DMS53 treated with DMSO at 0.1 percent for 48 hours (cell line): ENCODE measurements at regions not wholly inside any gene's neighbourhood (a gene's known extent, or its start where the extent isn't known, plus 50 kb on each side); places are given as distances from the start of the nearest gene placed in this dataset.

Experiments used
- DNase-seq: peaks from one replicate; lab custom pipeline; 2025; ENCODE audit not compliant: unreplicated experiment; lab: John Stamatoyannopoulos, UW

DNA sequence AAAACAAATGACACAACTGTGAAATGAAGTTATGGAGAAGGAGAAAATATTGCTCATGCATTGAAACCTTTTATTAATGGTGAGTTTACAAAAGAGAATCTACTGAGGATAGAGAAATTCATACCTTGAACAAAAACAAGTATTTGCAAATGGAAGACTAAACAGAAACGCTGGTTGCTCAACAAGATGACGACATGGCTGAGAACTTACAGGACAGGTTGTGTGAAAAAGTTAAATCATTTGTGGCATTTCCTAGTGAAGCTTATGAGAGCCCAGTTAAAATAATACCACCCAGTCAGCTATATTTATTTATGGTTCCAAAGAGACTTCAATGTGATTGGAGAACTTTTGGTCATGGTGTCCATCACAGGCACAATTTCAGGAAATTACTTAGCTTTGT is 148.6 kb upstream of the PKDCC start:
- DNase-seq, result no peak

DNA sequence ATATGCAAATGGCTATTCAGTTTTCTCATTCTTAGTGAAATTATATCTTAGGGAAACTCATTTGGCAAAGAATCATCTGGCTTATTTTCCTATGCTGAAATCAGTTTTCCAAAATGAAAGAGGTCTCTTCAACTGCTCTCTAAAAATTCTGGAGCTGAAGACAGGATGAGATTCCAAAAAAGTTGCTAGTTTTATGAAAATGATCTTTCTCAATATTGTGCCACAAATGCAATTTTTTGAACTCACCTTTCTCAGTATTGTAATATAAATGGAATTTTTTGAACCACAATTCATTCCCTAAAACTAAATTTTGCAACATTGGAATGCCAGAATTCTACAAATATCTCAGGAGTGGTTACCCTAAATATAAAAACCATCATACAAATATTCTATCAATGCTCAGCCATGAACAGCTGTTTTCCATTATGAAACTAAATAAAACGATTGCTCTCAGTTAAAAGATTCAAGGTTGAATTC is 147.7 kb upstream of the PKDCC start:
- no peak for DNase-seq

DNA sequence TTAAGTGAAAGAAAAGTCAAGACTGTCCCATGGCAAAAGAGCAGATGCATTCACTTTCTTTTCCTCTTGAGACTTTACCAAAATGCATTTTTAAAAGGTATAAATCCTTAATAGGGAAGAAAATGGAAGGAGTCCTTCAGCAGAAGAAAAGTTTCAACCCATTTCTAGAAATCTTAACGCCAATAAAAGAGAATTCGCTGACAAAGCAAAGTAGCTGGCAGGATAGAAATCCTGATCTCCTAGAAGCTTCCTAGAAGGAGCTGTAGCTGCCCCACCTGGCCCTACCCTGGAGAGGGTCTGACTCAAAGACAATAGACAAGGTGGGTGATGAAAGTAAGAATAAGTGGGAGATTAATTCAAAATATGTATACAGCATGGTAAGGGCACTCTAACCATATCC is 144.9 kb upstream of the PKDCC start:
- no peak for DNase-seq

DNA sequence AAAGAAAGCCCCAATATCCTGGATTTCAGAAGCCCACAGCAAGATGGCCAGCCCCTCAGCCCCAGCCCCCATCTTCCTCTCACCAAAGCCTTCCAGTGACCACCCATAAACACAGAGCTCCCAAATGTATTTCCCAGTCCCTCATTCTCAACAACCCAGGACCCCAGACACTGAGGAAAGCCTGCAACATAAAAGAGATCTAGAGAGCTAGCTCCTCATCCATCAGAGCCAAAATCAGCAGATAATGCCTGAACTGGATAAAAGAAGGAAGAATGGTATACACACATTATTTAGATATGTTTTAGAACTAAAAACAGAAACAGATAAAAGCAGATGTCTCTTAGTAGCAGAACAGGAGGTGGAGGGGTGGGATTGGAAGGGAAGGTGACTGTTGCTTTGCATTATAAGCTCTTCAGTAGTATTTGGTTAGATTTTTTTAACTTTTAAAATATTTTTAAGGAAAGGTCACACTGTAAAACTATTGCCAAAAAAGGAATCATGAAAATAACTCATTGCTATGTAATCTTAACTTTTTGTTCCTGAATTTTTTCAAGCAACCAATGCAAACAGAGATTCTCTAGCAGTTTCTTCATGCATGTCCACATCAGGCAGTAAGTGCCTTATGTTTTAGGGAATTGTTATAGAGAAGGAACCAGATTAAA is 144.2 kb upstream of the PKDCC start:
- no peak for DNase-seq

DNA sequence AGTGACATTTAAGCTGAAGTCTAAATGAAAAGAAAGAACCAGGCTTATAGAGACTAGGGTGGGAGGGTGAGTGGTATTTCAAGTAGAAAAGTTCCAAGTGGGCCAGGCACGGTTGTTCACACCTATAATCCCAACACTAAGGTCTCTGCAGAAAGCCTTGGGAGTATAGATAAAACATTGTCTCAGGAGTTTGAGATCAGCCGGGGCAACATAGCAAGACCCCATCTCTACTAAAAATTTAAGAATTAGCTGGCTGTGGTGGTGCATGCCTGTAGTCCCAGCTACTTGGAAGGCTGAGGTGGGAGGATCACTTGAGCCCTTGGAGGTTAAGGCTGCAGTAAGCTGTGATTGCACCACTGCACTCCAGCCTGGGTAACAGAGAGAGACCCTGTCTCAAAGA is 143.4 kb upstream of the PKDCC start:
- no peak for DNase-seq

DNA sequence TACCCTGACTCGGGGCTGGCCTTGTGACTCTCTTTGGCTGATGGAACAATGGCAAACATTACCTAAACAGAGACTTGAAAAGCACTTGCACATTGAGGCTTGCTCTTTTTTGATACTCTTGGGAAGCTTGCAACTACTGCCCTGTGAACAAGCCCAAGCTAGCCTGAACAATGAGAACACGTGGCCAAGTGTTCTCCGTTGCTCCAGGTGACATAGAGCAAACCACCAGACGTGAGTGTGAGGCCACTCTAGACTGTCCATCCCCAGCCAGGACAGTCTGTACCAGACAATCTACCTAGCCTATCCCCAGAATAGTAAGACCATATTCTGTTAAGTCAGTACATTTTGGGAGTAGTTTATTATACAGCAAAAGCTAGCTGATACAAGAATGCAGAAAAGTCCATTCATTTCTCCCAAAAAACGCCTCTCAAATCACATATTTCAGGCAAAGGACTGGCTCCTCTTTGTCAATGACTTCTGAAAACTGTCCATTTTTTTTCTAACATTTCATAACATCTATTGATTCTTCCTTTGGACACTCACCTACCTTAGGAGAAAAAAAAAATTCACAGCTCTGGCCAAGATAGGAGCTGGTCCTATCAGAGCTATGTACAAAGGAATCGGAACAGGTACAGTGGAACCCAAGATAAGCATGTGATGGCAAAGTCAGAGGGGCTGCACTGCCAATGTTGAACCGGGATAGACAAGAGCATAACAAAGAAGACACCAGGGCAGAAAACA is 142.1 kb upstream of the PKDCC start:
- DNase-seq, result no peak

DNA sequence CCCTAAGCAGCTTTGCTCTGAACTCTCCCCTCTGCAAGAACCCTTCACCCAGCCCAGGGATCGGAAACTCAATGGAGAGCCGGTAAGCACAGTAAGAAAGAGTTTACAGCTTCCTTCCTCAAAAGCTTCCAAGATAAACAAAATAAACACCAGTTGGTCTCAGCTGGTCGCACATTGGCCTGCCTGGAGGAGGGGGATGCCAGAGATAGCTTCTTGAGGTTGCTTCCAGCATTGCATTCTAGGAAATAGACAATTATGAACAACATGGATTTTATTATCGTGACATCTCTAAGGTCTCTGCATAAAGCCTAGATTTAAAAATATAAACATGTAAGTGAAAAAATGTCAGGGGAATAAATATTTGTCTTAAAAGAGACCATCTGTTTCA is 141.5 kb upstream of the PKDCC start:
- DNase-seq, result no peak

DNA sequence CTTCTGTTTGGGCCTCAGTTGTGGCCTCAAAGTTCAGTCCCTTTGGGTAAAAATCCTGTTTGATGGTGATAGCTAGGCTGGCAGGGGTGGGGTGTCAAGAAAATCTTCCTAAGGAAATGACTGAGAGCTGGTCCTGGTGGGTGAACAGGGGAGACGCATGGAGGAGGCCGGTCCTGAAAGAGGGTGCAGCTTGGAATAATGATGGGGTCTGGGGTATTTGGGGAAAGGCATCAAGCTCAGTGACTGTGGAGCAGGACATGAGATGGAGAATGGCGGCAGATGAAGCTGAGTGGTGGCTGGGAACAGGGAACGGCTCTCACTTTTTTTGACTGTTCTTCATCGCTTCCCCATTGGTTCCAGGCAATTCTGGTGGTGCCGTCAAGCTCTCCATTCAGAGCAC is 140.7 kb upstream of the PKDCC start:
- no peak for DNase-seq

DNA sequence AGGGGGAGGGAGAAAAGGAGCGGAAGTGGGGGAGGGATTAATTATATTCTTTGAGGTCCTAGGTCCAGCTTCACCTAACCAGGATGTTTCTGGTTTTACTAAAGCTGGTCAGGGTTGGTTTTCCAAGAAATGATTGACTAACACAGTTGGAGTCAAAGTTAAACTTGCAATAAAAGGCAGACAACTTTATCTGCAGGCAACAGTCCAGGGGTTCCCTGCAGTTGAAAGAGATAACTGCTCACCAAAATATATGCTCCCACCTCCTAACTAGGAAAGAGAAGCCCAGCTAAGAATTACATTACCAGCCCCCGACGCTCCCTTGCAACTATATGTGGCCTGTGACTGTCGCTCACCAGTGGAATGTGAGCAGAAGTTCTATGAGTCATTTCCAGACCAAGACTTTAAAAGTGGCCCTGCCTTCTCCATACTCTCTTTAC is 140.0 kb upstream of the PKDCC start:
- DNase-seq, result no peak

DNA sequence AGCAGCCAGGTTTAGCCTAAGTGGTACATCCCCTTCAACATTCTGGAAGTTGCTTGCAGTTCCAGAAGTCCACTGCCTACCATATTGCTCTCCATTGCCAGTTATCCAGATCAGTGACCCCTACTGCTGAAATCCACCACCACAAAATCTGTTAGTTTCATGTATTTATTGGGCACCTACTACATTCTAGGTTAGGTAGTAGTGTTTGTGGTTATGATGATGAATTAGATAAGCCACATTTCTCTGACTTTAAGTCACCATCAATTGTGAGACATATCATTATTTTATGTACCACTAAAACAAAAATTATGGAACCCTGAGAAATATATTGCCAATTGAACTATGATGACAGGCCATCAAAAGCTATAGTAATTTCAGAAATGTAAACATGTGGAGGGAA is 139.5 kb upstream of the PKDCC start:
- no peak for DNase-seq

DNA sequence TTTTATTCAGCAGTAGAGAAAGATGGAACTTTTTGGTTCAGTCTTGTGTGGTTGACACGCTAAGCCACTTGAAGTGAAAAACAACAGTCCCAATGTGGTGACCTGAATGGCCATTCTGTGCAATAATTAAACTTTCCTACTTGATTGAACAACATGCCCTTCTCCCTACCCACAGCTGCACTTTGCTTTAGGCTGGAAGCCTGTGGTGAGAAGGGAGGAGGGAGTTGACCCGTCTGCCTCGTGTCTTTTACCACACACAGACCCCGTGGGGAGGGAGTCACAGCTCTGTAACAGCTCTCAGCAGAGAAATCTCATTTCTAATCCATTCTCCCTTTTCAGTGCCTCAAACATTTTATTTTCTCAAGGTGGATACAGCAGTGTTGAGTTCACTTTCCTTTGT is 138.2 kb upstream of the PKDCC start:
- DNase-seq, result no peak

DNA sequence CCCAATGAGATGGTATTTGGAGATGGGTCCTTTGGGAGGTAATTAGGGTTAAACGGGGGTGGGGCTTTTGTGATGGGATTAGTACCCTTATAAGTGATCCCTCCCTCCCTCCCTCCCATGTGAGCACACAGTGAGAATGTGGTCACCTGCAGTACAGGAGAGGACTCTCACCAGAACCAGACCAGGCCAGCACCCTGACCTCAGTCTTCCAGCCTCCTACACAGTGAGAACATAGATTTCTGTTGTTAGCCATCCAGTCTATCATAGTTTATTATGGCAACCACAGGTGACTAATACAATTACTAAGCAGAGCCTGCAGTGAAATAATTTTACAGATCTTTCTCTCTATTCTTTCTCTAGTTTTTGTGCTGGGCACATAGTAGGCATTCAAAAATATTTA is 137.7 kb upstream of the PKDCC start:
- DNase-seq, result no peak

DNA sequence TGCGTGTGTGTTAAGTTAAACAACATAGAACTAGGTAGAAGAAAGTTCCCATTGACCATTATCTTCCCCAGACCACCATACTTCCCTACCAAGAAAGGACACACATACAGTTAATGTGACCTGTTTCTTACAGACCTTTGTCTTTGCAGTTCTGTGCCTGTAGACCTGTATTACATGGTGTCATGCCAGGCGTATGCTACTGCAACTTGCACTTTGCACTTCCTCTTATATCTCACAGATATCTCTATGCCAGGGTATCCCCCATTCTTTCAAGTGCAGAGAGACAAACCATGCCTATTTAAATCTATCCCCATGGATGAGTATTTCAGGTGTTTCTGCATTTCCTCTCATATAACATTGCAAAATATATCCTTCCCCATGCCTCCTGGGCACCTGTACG is 136.8 kb upstream of the PKDCC start:
- no peak for DNase-seq

DNA sequence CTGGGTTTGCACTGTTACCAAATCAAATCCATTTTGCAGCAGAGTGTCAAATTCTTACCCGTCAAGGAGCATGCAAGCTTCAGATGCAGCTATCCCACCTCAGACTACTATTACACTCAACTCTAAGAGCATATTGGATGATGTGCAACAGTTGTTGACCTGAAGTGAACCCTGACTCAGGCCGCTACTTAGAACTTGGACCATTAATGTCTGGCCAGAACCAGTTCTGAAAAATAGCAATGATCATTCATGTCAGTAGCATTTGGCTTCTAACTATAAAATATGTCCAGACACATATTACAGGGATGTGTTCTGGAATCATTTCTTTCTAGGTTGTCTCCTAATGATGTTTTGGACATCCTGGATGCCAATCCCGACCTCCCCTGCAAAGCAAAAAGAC is 135.5 kb upstream of the PKDCC start:
- no peak for DNase-seq

DNA sequence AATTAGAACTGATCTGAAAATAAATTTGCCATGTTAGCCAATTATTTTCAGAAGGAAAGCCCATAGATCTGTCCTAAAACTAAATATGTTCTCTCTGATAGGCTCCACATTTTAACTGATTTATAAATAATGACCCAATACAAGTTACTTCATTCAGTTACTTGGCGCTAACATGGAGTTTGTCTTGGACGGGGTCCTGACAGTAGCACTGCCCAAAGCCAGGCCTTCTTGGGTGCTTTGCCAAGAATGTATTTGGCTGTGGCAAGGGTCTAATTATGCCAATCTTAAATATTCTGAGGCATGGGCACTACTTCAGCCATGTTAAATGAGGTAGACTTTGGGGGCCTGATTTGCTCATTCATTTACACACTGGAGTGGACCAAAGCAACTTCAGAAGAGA is 135.0 kb upstream of the PKDCC start:
- no peak for DNase-seq

DNA sequence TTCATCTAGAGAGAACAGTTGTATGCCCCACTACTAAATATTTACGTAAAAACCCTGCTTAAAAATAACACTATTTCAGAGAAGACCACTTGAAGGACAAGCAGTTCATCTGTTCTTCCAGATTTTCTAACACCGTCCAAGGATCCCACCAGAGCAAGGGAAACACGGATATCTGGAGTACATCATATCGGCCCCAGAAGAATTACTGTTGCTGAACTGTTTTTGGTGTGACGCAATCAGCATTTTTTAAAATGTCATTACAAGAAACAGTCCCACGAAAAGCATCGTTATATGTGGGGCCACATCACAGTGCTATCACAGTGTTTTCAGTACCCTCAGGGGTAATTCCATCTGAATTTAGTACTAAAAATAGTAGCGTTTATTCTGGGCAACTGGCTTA is 134.5 kb upstream of the PKDCC start:
- no peak for DNase-seq

DNA sequence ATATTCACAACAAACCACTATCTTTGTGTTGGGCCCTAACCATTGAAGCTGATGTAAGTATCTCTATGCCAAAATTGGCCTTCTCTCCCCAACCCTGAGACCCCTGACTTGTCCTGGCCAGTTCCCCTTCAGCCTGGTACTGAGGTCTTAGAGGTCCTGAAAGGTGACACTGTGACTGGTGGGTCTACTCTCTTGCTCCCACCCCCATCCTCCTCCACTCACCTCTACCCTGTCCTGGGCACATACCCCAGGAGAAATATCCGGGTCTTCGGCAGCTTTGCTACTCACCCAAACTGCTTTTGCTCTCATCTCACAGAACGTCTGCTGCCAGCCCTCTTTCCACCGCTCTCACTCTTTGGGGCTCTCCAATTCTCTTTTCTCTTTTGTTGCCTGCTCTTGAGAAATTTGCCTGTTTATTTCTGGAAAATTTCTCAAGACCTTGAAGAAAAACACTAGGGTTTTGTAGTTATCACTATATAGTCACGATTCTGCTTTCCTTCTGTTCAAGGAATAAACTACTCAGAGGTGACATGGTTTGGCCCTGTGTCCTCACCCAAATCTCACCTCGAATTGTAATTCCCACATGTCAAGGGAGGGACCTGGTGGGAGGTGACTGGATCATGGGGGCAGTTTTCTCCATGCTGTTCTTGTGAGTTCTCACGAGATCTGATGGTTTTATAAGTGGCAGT is 133.8 kb upstream of the PKDCC start:
- DNase-seq, result no peak

DNA sequence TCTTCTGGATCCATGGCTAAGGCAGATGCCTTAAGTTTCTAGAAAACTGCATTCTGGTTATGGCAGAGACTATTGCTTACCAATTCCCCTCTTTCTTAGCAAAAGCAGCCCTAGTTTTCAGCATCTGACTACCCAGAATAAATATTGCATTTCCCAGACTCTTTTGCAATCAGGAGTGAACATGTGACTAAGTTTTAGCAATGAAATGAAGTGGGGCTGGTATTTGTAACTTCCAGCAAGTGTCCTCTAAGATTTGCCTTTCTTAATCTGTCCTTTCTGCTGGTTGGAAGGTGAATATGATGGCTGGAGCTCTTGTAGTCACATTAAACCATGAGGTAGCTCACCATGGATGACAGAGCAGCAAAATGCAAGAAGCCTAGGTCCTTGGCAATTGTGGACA is 132.9 kb upstream of the PKDCC start:
- no peak for DNase-seq

DNA sequence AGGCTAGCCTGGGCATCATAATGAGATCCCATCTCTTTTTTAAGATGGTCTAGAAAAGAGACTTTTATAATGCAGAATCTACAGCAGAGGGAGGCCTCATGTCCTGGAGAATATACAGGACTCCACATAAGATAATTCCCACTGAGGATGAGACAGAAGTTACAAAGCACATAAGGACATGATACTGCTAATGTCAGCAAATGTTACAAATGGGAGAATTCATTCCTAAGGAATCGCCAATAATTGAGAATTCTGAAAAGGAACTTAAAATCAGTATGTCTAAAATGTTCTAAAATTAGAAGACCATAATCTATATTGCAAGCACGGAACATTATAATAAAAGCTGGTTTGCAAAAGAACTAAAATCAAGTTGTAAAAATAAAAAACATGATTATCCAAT is 131.6 kb upstream of the PKDCC start:
- no peak for DNase-seq

DNA sequence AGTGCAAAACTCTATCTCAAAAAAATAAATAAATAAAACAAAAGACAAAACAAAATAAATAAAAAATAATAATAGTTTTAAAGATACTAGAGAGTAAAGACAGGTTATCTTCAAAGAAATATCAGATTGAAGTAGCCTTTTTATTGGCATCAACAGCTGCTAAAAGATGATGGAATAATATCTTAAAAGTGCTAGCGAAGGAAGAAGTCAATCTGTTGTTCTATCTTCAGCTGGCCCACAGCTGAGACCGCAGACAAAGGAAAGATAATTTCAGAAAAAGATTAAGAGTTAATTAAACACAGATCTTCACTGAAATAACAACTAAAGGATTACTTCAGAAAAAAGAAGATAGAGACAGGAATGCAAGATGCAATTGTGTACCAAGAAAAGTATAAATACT is 130.2 kb upstream of the PKDCC start:
- no peak for DNase-seq

DNA sequence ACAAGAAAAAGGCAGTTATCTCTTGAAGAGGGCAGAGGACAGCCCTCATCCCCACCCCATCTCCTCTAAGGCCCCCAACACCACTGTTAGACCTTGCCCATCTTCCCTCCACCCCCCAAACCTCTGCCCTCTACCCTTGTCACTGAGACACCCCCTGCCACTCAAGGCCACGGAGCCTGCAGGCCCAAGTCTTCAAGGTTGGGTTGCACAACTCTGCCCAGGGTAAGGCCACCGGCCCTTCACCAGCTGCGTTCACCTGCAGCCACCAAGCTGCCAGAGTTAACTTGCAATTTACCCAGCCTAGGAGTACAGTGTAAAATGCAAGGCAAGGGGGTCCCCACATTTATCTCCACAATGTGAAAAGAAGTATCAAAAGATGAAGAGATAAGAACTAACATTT is 128.7 kb upstream of the PKDCC start:
- DNase-seq, result no peak

DNA sequence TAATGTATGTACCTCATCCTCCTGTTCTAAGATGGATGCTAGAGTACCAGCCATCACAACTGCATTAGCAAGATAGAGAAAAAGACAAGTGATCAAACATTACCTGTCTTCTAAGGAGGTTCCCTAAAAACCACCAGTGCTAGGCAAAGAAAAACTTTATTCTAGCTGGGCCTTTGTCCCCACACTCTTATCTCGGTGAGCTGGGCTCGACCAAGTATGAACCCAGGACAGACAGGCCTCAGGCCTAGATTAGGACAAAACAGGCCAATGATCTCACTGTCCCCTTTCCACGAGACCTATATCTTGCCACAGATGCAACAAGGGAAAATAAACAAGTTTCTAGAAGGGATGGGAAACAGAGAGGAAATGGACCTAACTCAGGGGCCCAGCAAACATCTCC is 127.6 kb upstream of the PKDCC start:
- DNase-seq, result no peak
